ELF-1 (cell line): ENCODE measurements at regions not wholly inside any gene's neighbourhood (a gene's known extent, or its start where the extent isn't known, plus 50 kb on each side); places are given as distances from the start of the nearest gene placed in this dataset.

Experiments
- DNase-seq: peaks from one replicate; pipeline ENCODE4 v3.0.0-alpha.2; 2016; ENCODE audit warnings: low read depth, low spot score

DNA sequence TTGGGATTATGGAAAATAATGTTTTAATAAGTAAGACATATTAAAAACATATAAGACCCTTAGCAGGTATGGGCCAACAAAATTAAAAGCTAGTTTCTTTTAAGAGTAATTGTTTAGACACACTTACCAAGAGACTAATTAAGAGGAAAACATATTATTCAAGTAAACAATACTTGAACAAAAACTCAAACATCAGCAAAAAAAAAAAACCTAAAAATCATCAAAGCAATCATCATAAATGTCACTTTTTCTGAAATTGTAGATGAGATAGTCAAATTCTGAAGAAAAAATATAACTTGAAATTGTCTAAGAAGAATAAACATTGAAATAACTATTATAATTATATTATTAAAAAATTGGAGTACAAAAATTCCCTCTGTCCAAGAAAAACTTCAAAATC, 1318.2 kb downstream of the ZPLD1 start:
- no peak for DNase-seq

- no peak for DNase-seq
Observed at GRCh38 chr3:103767635-103768034, 1332.8 kb downstream of the ZPLD1 start.

- no peak for DNase-seq
Observed at GRCh38 chr3:103785017-103785416, 1350.2 kb downstream of the ZPLD1 start.

GRCh38 chr3:103785537-103785936, 1350.7 kb downstream of the ZPLD1 start:
- no peak for DNase-seq

DNA sequence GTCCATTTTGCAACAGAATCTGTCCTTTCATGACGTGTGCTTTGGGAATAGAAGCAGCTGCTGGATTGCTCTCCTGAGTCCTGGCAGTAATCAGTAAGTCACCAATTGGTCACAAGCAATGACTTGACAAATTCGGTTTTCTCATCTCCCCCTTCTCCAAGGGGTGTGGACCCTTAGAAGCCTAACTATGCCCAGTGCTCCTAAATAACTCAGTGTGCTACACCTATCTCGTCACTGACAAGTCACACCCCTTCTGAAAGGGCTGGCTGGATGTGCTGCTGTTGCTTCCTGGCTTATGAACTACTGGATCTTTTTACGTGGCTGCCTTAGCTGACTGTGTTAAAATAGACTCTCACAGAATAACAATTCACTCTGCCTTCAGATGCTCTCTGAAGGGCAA, 1351.5 kb downstream of the ZPLD1 start:
- no peak for DNase-seq

DNA sequence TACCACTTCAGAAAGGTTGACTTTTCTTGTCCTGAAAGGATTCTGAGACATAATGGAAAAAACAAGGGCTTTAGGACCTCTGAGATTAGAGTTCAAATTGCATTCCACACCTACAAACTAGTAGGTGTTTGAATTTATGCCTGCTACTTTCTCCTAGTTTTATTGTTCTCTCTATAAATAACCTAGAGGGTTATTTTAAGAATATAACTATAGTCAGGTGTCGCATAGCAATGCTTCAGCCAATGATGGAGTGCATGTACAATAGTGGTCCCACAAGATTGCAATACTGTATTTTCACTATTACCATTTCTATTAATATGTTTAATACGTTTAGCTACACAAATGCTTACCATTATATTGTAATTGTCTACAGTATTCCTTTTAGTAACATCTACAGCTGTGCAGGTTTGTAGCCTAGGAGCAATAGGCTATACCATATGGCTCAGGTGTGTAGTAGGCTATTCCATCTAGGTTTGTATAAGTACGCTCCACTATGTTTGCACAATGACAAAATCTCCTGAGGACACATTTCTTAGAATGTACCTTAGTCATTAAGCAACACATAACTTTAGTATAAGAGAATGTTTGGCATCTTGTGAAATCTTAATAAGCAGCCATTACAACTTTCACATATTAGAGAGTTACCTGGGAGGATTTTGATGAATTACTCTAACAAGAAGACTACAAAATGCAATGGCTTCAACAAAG, 1352.5 kb downstream of the ZPLD1 start:
- DNase-seq, result no peak

DNA sequence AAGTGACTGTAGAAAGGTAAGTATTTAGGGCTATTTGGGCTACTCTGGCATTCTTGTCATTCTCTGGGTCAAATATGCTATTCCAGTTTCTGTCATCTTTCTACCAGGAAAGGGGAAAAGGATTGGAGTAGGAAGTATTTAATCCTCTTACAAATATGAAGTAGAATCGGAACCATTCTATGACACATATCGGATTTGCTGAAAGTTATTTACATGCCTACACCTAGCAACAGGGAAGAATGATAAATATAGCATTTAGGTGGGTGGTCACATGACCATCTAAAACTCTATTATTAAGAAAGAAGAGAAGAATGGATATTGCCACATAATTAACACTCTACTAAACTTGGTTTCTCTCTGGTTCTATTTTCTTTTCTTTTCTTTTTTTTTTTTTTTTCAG, 1353.1 kb downstream of the ZPLD1 start:
- DNase-seq, result no peak

DNA sequence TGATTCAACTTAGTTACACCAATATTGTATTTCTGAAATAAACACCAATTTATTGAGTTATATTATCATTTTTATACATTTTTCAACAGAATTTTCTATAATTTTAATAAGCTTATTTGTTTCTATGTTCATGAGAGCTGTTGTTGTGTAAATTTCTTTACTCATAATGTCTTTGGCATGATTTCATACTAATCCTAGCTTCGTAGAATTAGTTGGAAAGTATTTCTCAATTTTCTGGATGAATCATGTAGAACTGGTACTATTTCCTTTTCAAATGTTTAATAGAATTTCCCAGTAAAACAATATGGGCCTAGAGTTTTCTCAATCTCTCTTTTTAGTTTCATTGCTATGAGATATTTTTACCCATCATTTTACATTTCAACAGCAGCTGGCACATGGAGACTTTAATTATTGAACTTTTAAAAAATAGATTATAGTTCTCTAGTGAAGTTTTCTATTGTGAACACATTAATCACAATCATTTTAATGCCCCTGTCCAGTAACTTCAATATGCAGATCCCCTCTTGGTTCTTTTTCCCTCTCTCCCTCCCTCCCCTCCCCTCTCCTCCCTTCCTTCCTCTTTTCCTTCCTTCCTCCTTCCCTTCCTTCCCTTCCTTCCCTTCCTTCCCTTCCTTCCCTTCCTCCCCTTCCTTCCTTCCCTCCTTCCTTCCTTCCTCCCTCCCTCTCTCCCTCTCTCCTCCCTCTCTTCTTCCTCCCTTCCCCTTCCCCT, 1357.1 kb downstream of the ZPLD1 start:
- no peak for DNase-seq

DNA sequence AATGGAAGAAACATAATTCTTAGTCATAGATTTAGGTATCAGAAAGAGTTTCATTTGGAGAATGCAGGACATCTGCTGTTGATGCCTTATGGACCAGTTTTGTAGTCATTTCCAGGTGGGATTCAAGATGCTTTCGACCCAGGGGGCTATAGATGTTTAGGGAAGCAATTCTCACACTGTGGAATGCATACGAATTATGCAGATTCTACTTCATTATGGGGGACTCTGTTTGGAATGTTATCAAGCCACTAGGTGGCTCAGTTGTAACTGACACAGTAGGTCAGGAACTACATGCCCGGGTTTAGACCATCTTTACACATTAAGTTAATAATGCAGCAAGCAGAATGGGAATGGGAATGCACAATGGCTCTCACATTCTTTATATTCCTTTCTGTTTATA, 1359.8 kb downstream of the ZPLD1 start:
- DNase-seq, result no peak

- DNase-seq, result no peak
Observed at GRCh38 chr3:103796068-103796467, 1361.3 kb downstream of the ZPLD1 start.

DNA sequence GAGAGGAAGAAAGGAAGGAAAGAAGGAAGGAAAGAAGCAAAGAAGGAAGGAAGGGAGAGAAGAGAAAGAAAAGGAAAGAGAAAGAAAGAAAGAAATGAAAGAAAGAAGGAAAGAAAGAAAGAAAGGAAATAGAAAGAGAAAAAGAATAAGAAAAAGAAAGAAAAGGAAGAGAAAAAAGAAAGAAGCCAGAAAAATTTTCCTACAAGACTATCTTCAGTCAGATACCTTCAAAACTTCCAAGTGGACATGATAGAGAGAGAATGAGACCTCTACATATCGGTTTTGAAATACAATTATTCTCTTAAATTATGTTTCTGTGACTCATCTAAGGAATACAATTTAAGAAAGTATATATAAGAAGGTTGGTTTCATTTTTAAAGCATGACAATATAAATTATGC, 1369.0 kb downstream of the ZPLD1 start:
- DNase-seq, result no peak

GRCh38 chr3:103810167-103810566, 1375.4 kb downstream of the ZPLD1 start:
- no peak for DNase-seq

GRCh38 chr3:103813955-103814354, 1379.1 kb downstream of the ZPLD1 start:
- no peak for DNase-seq

DNA sequence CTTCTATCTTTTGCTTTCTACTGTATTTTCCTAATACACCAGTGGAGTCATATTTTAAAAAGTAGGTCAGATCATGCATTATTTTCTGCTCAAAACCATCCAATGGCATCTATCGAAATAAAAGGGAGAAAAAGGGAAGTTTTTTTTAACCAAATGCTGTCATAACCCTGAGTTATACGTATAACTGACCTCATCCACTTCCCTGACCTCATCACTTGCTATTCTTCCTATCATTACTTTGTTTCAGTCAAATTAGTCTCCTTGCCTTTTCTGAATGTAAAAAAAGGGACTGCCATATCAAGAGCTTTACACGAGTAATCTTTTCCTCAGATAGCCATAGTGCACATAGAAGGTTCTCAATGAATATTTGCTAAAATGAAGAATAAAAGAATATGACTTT, 1383.6 kb downstream of the ZPLD1 start:
- DNase-seq, result no peak

GRCh38 chr3:103818800-103819199, 1384.0 kb downstream of the ZPLD1 start:
- DNase-seq, result no peak

DNA sequence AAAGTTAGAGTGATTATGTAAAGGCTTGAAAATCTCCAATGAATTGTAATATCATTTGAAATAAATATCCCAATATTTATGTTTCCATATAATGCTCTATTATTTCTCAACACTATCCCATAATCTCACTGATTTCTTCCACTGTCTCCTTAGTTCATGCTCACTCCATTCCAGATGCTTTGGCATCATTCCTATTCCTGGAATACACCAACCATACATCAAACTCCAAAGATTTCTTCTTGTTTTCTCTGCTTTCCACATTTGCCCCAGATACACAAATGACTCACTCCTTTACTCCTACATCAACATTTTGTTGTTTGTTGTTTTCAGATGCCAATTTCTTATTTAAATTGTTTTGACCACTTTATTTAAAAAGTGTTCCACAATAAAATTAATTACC, 1390.8 kb downstream of the ZPLD1 start:
- no peak for DNase-seq

GRCh38 chr3:103829723-103830326, 1395.0 kb downstream of the ZPLD1 start:
- DNase-seq, result no peak

DNA sequence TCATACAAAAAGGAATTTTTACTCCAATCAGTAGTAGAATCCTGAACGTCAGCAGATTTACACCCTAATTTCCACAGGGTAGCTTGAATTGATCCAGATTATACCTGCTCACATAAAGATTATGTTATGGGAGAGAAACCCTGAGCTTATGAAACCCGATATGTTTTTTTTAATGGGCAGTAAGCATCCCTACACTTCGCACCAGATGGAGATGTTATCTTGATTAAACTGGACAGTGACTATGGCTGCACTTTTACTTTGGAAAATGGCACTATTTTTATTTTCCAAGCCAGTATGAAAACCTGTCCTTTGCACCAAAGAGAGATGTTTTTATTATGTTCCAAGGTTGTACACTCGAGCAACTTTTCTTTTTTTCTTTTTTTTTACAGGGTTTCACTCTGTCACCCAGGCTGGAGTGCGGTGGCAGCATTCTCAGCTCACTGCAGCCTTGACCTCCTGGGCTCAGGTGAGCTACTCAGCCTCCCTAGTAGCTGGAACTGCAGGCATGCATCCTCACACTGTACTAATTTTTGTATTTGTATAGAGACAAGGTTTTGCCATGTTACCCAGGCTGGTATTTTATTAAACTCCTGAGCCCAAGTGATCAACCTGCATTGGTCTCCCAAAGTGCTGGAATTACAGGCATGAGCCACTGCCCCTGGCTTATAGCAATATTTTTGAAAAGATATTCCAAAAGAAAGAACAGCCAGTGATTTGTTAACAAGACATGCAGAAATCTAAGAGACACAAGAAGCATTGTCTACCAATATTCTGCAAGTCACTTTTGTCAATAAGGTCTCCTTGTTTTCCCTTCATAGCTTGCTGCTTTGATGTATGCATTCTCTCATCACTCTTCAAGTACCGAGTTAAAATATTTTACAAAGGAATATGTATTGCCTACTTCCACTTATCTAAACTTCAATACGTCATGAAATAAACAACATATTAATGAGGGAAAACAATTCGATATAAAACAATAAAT, 1412.6 kb downstream of the ZPLD1 start:
- DNase-seq, result no peak

- no peak for DNase-seq
Observed at GRCh38 chr3:103851793-103852192, 1417.0 kb downstream of the ZPLD1 start.

DNA sequence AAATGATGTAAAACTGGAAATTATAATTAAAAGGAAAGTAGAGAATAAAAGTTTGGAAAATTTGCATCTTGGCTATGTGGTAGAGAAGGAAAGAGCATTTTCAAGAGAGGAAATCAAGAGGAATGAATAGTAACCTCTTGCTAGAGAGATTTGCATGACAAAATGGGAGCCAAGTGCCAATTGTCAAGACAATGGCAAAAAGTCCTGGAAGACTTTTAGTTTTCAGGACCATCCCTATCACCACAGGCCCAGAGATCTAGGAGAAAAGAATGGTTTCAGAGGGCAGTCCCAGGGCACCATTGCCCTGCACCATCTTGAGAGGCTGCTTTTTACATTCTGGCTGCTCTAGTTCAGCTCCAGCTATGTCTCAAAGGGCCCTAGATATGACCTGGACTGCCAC, 1427.6 kb downstream of the ZPLD1 start:
- DNase-seq, result no peak

DNA sequence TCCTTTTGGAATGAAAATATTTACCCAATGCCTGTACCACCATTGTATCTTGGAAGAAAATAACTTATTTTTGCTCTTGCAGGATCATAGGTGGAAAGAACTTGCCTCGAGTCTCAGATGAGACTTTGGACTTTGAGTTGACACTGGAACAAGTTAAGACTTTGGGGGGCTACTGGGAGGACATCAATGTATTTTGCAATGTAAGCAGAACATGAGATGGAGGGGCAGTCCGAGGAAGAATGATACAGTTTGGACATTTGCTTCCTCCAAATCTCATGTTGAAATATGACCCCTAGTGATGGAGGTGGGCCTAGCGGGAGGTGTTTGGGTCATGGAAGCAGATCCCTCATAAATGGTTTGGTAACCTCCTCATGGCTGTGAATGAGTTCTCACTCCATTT, 1428.6 kb downstream of the ZPLD1 start:
- DNase-seq, result no peak

- DNase-seq, result no peak
Observed at GRCh38 chr3:103866113-103866512, 1431.3 kb downstream of the ZPLD1 start.
